ENCODE measurements at regions not wholly inside any gene's neighbourhood (a gene's known extent, or its start where the extent isn't known, plus 50 kb on each side); places are given as distances from the start of the nearest gene placed in this dataset.

GRCh38 chr4:81876106-81876505 is 404.4 kb upstream of the RASGEF1B start:
- TF ChIP-seq, protein P1, sequence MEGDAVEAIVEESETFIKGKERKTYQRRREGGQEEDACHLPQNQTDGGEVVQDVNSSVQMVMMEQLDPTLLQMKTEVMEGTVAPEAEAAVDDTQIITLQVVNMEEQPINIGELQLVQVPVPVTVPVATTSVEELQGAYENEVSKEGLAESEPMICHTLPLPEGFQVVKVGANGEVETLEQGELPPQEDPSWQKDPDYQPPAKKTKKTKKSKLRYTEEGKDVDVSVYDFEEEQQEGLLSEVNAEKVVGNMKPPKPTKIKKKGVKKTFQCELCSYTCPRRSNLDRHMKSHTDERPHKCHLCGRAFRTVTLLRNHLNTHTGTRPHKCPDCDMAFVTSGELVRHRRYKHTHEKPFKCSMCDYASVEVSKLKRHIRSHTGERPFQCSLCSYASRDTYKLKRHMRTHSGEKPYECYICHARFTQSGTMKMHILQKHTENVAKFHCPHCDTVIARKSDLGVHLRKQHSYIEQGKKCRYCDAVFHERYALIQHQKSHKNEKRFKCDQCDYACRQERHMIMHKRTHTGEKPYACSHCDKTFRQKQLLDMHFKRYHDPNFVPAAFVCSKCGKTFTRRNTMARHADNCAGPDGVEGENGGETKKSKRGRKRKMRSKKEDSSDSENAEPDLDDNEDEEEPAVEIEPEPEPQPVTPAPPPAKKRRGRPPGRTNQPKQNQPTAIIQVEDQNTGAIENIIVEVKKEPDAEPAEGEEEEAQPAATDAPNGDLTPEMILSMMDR (IDR thresholded peaks at IDR 0.05; ENCODE audit: low read depth, low read length, poor library complexity, severe bottlenecking): no peak
- TF ChIP-seq EZH2phosphoT487 (IDR thresholded peaks at IDR 0.05; ENCODE audit: borderline replicate concordance, low read length): no peak

All from DOHH2 (cell line).